GM18499 (cell line): ENCODE measurements at regions not wholly inside any gene's neighbourhood (a gene's known extent, or its start where the extent isn't known, plus 50 kb on each side); places are given as distances from the start of the nearest gene placed in this dataset.

ENCODE experiments used
- ATAC-seq: cut with Tn5 transposase; IDR thresholded peaks from one replicate; pipeline ENCODE4 v1.9.1; 2021; ENCODE audit warnings: moderate number of reproducible peaks; ENCODE audit not compliant: insufficient read depth, unreplicated experiment

DNA sequence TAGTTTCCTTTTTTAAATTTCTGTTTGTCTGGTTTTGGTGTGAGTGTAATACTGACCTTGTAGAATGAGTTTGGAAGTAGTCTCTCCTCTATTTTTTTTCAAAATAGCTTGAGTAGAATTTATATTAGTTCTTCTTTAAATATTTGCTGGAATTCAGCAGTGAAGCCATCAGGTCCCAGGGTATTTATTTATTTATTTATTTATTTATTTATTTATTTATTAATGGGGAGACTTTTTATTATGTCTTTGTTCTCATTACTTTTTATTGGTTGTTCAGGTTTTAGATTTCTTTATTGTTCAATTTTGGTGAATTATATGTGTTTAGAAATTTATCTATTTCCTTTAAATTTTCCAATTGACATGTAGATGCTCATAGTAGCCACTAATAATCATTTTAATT, 875.8 kb upstream of the COX7C start:
- no peak for ATAC-seq

DNA sequence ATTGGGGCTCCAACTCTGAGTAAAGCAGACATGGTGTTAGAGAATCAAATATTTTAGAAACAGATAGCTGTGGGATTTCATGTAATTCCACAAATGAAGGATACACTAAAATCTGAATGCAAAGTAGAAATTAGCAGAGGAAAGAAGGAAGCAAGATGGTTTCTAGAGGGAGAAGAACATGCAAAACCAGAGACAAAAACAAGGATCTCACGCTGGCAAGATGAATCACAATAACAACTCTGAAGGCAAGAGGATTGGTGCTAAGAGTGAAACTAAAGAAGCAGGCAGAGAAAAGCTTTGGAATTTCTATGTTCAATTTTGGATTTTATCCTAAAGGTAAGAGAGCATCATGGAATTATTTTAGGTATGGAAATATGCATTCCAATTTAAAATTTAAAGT, 857.2 kb upstream of the COX7C start:
- no peak for ATAC-seq

DNA sequence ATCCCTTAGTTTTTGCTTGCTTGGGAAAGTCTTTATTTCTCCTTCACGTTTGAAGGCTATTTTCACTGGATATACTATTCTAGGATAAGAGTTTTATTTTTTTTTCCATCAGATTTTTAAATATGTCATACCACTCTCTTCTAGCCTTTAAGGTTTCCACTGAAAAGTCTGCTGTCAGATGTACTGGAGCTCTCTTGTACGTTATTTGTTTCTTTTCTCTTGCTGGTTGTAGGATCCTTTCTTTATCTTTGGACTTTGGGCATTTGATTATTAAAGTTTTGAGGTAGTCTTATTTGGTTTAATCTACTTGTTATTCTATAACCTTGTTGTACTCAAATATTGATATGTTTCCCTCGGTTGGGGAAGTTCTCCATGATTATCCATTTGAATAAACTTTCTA, 848.4 kb upstream of the COX7C start:
- no peak for ATAC-seq

GRCh38 chr5:85784746-85785145, 833.0 kb upstream of the COX7C start:
- no peak for ATAC-seq

DNA sequence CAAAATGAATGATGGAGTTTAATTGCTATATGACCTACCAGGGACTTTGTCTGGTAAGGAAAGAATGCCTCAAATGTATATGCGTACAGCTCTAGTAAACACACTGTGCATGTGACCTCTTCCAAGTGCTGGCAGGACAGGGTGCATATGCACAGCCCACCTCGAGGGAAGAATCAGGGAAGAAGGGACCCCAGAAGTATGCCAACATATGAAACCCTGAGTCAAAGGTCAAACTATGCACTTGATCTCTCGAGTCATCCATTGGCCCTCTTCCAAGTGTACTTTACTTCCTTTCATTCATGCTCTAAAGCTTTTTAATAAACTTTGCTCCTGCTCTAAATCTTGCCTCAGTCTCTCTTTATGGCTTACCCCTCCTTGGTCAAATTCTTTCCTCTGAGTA, 804.6 kb upstream of the COX7C start:
- ATAC-seq: no peak

DNA sequence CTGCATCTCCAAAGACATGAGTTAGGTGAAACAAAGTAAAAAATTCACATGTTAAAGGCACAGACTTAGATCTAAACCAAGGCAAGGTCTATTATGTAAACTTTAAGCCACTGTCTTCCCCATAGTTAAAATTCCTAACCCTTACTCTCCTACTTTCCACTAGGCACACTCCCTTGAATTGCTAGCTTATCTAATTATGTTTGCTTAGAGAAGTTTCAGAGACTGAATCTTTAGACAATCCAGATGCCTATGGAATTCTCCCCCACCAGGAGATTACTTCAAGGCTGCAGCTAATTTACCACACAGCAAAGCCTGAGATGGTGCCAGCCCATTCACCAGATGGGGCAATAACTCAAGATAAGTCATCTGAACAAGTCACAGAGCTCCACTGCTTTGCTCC, 803.1 kb upstream of the COX7C start:
- no peak for ATAC-seq

DNA sequence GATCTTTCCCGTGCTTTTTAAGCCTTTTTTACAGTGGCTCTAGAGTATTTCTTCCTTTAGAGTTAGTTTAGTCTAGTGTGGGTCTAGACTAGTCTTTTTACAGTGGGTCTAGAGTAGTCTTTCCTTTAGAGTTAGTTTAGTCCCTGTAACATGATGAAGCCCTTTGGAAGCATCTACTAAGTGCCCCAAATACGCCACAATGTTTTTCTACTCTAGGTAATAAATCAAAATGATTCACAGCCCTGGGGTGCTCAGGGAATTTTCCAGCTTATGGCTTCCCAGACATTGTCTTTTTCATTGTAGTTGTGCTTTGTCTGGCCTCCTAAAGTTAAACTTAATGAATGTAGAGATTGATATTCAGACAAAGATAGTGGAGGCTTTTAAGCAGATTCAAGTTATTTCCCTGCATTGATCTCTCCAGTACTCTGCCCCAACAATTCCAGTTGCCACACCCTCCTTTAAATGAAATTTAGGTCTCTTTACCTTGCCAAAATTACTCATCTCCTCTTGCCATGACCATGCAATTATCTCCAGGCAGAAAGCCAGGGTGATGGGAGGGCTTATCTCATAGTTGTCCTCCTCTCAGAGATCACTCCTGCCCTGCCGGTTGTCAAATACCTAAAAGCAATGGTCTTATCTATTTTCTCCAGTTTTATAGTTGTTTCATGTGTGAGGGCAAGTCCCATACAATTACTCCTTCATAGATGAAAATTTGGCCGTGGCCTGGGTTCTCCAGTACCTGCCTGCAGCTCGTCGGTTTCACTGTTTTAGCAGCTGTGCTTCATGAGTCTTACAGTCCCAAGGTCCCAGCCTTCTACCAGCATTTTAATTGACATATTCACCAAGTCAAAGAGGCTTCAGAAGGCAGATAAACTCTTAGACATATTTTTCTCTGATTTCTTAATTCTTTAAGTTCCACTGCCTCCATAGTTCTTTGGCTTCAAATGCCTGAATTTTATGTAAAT, 794.0 kb upstream of the COX7C start:
- no peak for ATAC-seq

GRCh38 chr5:85838781-85839180, 779.0 kb upstream of the COX7C start:
- no peak for ATAC-seq

GRCh38 chr5:85841653-85842052, 776.1 kb upstream of the COX7C start:
- no peak for ATAC-seq

- ATAC-seq: no peak
These were observed 774.2 kb upstream of the COX7C start for GRCh38 chr5:85843535-85843934.

DNA sequence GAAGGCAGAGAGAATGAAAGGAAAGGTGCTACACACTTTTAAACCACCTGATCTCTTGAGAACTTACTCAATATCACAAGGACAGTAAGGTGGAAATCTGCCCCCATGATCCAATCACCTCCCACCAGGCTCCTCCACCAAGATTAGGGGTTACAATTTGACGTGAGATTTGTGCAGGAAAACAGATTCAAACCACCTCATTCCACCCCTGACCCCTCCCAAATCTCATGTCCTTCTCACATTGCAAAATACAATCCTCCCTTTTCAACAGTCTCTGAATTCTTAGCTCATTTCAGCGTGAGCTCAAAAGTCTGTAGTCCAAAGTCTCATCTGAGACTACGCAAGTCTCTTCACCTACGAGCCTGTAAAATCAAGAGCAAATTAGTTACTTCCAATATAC, 768.3 kb upstream of the COX7C start:
- no peak for ATAC-seq

- ATAC-seq: no peak
These were observed 752.4 kb upstream of the COX7C start for GRCh38 chr5:85865296-85865695.

GRCh38 chr5:85868070-85868469, 749.7 kb upstream of the COX7C start:
- no peak for ATAC-seq

- no peak for ATAC-seq
These were observed 723.7 kb upstream of the COX7C start for GRCh38 chr5:85893996-85894395.

- no peak for ATAC-seq
These were observed 721.2 kb upstream of the COX7C start for GRCh38 chr5:85896514-85896913.

- ATAC-seq: no peak
These were observed 711.3 kb upstream of the COX7C start for GRCh38 chr5:85906460-85906859.

GRCh38 chr5:85910335-85910734, 707.4 kb upstream of the COX7C start:
- ATAC-seq: no peak

DNA sequence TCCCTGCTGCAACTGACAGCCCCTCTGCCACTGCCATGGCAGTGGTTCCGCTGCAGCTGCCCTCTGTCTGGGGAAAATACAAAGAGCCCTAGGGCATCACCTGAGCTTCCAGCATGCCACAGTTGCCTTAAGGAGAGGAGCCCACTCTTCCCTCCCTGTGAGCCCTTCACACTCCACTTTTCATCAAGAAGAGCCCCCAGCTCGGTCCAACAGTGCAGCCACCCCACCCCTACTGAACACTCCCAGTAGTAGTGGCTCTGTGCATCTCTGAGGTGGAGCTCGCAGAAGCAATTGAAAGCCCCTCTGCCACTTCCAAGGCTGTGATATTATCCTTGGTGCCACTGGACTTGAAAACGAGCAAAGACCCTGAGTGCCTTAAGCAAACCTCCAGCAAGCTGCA, 696.8 kb upstream of the COX7C start:
- no peak for ATAC-seq

GRCh38 chr5:85921590-85921989, 696.2 kb upstream of the COX7C start:
- ATAC-seq: no peak

DNA sequence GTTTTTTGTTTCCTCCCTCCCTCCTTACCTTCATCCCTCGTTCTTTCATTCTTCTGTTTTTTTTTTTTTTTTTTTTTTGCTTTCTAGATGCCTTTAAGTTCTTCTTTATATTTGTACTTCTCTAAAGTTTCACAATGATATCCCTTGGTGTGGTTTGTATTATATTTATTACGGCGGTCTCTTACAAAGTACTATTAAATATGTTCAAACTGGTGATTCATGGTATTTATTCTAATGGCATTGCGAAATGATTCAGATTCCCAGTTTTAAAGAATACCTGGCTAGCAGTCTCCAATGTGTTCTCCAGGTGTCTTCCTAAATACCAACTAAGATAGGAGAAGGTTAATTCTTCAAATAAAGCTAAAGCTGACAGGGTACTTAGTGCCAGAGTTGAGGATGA, 690.1 kb upstream of the COX7C start:
- no peak for ATAC-seq

- ATAC-seq: no peak
These were observed 688.0 kb upstream of the COX7C start for GRCh38 chr5:85929713-85930112.

DNA sequence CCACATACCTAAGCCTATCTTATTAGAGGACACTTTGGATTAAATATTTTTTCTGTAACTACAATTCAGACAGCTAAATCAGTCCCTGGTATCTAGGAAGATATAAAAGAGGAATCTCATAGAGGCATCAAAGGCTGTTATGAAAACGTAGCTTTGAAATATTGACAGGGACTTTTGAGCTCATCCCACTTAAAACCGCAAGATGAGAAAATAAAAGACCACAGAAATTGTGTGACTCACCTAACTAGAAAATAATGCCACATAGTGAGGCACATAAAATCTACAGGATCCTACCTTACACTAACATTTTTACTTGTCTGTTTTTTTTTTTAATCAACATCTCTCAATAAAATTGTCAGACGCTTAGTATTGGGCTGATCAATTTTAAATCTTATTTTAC, 686.5 kb upstream of the COX7C start:
- ATAC-seq: no peak
